Fibroblast of mammary gland (primary cell): ENCODE measurements at regions not wholly inside any gene's neighbourhood (a gene's known extent, or its start where the extent isn't known, plus 50 kb on each side); places are given as distances from the start of the nearest gene placed in this dataset.

ENCODE experiments used
- DNase-seq: peaks from one replicate; pipeline ENCODE4 v3.0.0-alpha.2; 2010; ENCODE audit warnings: low read depth
- H3K4me3 ChIP-seq: 2 replicates; pipeline ENCODE4 v1.5.1; 2011; ENCODE audit warnings: low read depth, mild to moderate bottlenecking, low read length, moderate library complexity; ENCODE audit not compliant: control insufficient read depth
- CTCF ChIP-seq: conservative IDR thresholded peaks from 2 replicates; pipeline ENCODE4 v1.5.1; 2011; ENCODE audit warnings: low read depth, low read length, inconsistent platforms; ENCODE audit not compliant: control insufficient read depth, insufficient read depth

- no peak for TF ChIP-seq CTCF
- DNase-seq, result peak; percentile 33
- no peak overlapping the region for H3K4me3 ChIP-seq
These were observed 72.6 kb upstream of the CNEP1R1 start for GRCh38 chr16:49952386-49952785.

- H3K4me3 ChIP-seq, result no peak overlapping the region
- TF ChIP-seq CTCF, result no peak
- DNase-seq, result no peak
These were observed 71.9 kb upstream of the CNEP1R1 start for GRCh38 chr16:49953090-49953489.

- DNase-seq, result no peak
- no peak overlapping the region for H3K4me3 ChIP-seq
- no peak for TF ChIP-seq CTCF
These were observed 69.2 kb upstream of the CNEP1R1 start for GRCh38 chr16:49955858-49956257.

- no peak for TF ChIP-seq CTCF
- H3K4me3 ChIP-seq, result no peak overlapping the region
These were observed 68.1 kb upstream of the CNEP1R1 start for GRCh38 chr16:49956915-49957314.

GRCh38 chr16:49958448-49958847 lies 66.6 kb upstream of the CNEP1R1 start:
- DNase-seq, result no peak
- no peak for TF ChIP-seq CTCF
- no peak overlapping the region for H3K4me3 ChIP-seq

More at GRCh38 chr16:49956915-49957314, 68.1 kb upstream of the CNEP1R1 start:
- DNase-seq, result no peak

- no peak for TF ChIP-seq CTCF
- H3K4me3 ChIP-seq, result no peak overlapping the region
- DNase-seq, result no peak
These were observed 65.3 kb upstream of the CNEP1R1 start for GRCh38 chr16:49959552-49960277.
